ENCODE measurements at regions not wholly inside any gene's neighbourhood (a gene's known extent, or its start where the extent isn't known, plus 50 kb on each side); places are given as distances from the start of the nearest gene placed in this dataset.

DNA sequence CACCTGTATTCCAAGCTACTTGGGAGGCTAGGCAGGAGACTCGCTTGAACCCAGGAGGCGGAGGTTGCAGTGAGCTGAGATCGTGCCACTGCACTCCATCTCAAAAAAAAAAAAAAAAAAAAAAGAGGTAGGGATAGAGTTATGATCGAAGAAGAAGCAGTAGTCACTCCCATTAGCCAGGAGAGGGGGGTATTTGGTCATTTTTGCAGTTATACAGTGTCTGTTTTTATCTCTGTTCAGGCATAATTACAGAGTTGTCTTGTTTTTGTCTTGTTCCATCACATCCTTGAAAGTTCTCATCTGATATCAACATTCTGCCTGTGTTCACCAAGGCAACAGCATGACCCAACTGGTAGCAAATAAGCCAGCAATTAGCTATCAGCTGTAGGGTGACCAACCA lies 98.5 kb upstream of the TMPO start:
- Histone ChIP-seq H3K14ac (ENCODE audit: insufficient read depth, low read length) (no peak overlapping the region), H3K23ac (ENCODE audit: insufficient read length, low read depth, low read length) (no peak overlapping the region), H3K79me2 (ENCODE audit: insufficient read depth, low read length) (no peaks in the 10 kb centered on the region), H3K18ac (ENCODE audit: insufficient read length, low read depth, low read length) (no peak overlapping the region), H3K27ac (ENCODE audit: insufficient read length, low read depth, low read length) (no peak overlapping the region), H3K27me3 (ENCODE audit: insufficient read depth, low read length) (no peaks in the 10 kb centered on the region), H3K9ac (ENCODE audit: extremely low read depth, insufficient read length, low read length) (no peak overlapping the region), H3T11ph (ENCODE audit: low read length) (no peak overlapping the region), H4K20me1 (ENCODE audit: control insufficient read depth, insufficient read depth, insufficient read length) (no peaks in the 10 kb centered on the region), H3K56ac (ENCODE audit: insufficient read length, low read depth, low read length) (no peak overlapping the region), H2AK5ac (ENCODE audit: insufficient read length, low read length) (no peak overlapping the region), H2BK15ac (ENCODE audit: low read depth, low read length) (no peak overlapping the region), H3K23me2 (ENCODE audit: insufficient read length, low read depth, low read length, poor library complexity, severe bottlenecking) (no peaks in the 10 kb centered on the region), H4K8ac (replicated peaks; ENCODE audit: insufficient read length, low read depth, low read length) (no peak overlapping the region), H2BK12ac (ENCODE audit: insufficient read length, low read depth, low read length) (no peak overlapping the region), H3K4me2 (ENCODE audit: insufficient read depth, insufficient read length, low read length) (no peak overlapping the region), H3K9me3 (ENCODE audit: control insufficient read depth, low read depth, low read length) (no peaks in the 10 kb centered on the region), H2BK20ac (ENCODE audit: low read depth, low read length, poor library complexity, severe bottlenecking) (no peak overlapping the region), H2BK5ac (ENCODE audit: insufficient read length, low read length) (no peak overlapping the region), H4K91ac (ENCODE audit: insufficient read length, low read depth, low read length) (no peak overlapping the region), H3K4me1 (ENCODE audit: insufficient read depth, low read length) (peaks cover 9% of the 10 kb centered on the region), H4K5ac (ENCODE audit: insufficient read length, low read depth, low read length) (no peak overlapping the region), H3K4ac (ENCODE audit: low read depth, low read length) (no peak overlapping the region), H3K79me1 (ENCODE audit: insufficient read depth, low read depth, low read length, poor library complexity, severe bottlenecking) (no peaks in the 10 kb centered on the region), H2BK120ac (ENCODE audit: low read depth, low read length, poor library complexity, severe bottlenecking) (no peak overlapping the region), H2AFZ (ENCODE audit: low read length) (no peak overlapping the region)
- no peak overlapping the region for H3K4me3 Mint-ChIP-seq
- H3K27ac Mint-ChIP-seq, result no peak overlapping the region
- TF ChIP-seq, protein P1, sequence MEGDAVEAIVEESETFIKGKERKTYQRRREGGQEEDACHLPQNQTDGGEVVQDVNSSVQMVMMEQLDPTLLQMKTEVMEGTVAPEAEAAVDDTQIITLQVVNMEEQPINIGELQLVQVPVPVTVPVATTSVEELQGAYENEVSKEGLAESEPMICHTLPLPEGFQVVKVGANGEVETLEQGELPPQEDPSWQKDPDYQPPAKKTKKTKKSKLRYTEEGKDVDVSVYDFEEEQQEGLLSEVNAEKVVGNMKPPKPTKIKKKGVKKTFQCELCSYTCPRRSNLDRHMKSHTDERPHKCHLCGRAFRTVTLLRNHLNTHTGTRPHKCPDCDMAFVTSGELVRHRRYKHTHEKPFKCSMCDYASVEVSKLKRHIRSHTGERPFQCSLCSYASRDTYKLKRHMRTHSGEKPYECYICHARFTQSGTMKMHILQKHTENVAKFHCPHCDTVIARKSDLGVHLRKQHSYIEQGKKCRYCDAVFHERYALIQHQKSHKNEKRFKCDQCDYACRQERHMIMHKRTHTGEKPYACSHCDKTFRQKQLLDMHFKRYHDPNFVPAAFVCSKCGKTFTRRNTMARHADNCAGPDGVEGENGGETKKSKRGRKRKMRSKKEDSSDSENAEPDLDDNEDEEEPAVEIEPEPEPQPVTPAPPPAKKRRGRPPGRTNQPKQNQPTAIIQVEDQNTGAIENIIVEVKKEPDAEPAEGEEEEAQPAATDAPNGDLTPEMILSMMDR (conservative IDR thresholded peaks at IDR 0.05), result peak; percentile 49
- peaks cover 0 to 3% of the 10 kb centered on the region in 2 experiments; a peak in 1 of 5 replicates for H3K9me3 Mint-ChIP-seq
- WGBS (ENCODE audit: extremely low coverage, insufficient read length, low lambda C conversion rate), result no CpG with 5 or more reads among the region's 4 CpGs
- H3K27me3 Mint-ChIP-seq (ENCODE audit: low read depth), result no peaks in the 10 kb centered on the region
- H3K4me1 Mint-ChIP-seq, result peaks cover 26 to 31% of the 10 kb centered on the region in 2 experiments
- no peak for DNase-seq
- H3K36me3 Mint-ChIP-seq (ENCODE audit: insufficient read depth in 1 of 3, low read depth in 3 of 3), result no peaks in the 10 kb centered on the region

Measured in H9 (cell line).